Prostate gland (tissue), 2 donors: ENCODE measurements at regions not wholly inside any gene's neighbourhood (a gene's known extent, or its start where the extent isn't known, plus 50 kb on each side); places are given as distances from the start of the nearest gene placed in this dataset.

Experiments
- DNase-seq: peaks from one replicate; pipeline ENCODE4 v3.0.0-alpha.2; 2019; ENCODE audit warnings: low spot score
- H3K27ac ChIP-seq, 2 donors: fragments of 200-600 bp; sonication (generic); 2 replicates each; pipeline ENCODE4 v1.5.1; 2017 to 2019
- H3K27me3 ChIP-seq: fragments of 200-600 bp; sonication (generic); replicated peaks from 2 replicates; pipeline ENCODE4 v1.5.1; 2019; ENCODE audit not compliant: insufficient read depth
- H3K36me3 ChIP-seq, 2 donors: fragments of 200-600 bp; sonication (generic); 1 replicate in 1 of 2; 2 replicates in 1 of 2; pipeline versions ENCODE4 v1.5.1 to v1.8.1; 2017 to 2019
- H3K4me1 ChIP-seq: fragments of 200-600 bp; sonication (generic); replicated peaks from 2 replicates; pipeline ENCODE4 v1.5.1; 2019
- H3K4me3 ChIP-seq, 2 donors: fragments of 200-600 bp; sonication (generic); 2 replicates each; pipeline ENCODE4 v1.5.1; 2017 to 2019
- H3K9me3 ChIP-seq: fragments of 200-600 bp; sonication (generic); 2 replicates; pipeline ENCODE4 v1.5.1; 2017
- POLR2A ChIP-seq: fragments of 450-650 bp; IDR thresholded peaks from one replicate; pipeline ENCODE4 v1.6.1; 2016; ENCODE audit warnings: antibody characterized with exemption, mild to moderate bottlenecking
- POLR2AphosphoS5 ChIP-seq: sonication (generic); formaldehyde crosslinking; IDR thresholded peaks from one replicate; pipeline ENCODE4 v1.6.1; 2017; ENCODE audit warnings: antibody characterized with exemption
- WGBS: methylation state at CpG from one replicate; pipeline ENCODE4 v1.1.5; 2018; 5-methylcytosine and 5-hydroxymethylcytosine counted together
- intact Hi-C: fragments of 100-400 bp; cut with DNase I; formaldehyde crosslinking; loops from one replicate; pipeline ENCODE4 v1.14.2; 2022
- TF ChIP-seq, protein P1 (sequence below), 4 experiments: fragments of 200-600 bp in 2 of 4; fragments of 450-650 bp in 2 of 4; sonication (generic) in 2 of 4; IDR thresholded peaks; 1 replicate in 3 of 4; 2 replicates in 1 of 4; pipeline ENCODE4 v1.5.1; 2016 to 2019; ENCODE audit warnings: antibody characterized with exemption in 4 of 4, mild to moderate bottlenecking in 2 of 4, moderate library complexity in 2 of 4

DNA sequence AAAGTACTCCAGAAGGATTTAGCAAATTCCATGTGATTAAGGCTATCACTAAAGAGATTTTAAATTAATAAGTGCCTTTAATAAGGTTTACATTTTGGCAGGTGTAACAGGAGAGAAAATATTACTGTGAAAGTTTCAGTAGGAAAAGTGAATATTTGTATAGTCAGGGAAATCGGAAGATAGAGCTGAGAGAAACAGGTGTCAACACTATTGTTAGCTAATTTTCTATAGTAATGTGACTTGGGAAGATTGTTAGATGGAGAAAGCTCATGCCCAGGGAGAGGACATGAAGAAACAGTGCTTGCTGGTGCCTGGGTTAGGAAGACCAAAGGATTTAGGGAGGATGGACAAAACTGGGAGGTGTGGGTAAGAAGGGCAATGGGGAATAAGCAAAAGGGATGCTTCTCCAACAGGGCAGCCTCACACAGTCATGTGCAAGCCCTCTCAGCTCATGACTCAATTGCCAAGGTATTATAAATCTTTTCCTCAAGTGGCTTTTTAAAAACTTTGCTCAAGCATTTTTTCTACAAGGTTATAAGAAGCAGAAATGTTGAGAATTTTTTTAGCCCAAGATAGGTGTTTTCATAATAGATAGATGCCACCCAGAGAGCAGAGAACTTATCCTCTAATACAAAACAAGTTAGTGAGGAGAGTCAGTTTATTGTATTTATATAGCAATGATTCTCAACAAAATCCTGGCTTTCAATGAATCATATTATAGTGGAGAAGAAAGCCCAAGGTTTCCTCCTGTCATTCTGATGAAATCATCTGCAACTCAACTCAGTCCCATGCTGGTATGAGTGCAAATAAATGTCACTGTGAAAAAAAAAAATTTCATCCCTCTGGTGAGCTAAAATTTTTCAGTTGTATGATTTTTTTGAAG lies 325.2 kb upstream of the NT5E start:
- Histone ChIP-seq H3K36me3 (no peaks in the 10 kb centered on the region), H3K4me3 (no peak overlapping the region), H3K27me3 (no peaks in the 10 kb centered on the region), H3K4me1 (no peaks in the 10 kb centered on the region), H3K9me3 (no peaks in the 10 kb centered on the region), H3K27ac (no peak overlapping the region)
- 78% methylated on average over 1 of the region's 1 CpG for WGBS
- intact Hi-C loops: no loop called here
- DNase-seq: no peak
- TF ChIP-seq POLR2A: no peak
- TF ChIP-seq, protein P1, sequence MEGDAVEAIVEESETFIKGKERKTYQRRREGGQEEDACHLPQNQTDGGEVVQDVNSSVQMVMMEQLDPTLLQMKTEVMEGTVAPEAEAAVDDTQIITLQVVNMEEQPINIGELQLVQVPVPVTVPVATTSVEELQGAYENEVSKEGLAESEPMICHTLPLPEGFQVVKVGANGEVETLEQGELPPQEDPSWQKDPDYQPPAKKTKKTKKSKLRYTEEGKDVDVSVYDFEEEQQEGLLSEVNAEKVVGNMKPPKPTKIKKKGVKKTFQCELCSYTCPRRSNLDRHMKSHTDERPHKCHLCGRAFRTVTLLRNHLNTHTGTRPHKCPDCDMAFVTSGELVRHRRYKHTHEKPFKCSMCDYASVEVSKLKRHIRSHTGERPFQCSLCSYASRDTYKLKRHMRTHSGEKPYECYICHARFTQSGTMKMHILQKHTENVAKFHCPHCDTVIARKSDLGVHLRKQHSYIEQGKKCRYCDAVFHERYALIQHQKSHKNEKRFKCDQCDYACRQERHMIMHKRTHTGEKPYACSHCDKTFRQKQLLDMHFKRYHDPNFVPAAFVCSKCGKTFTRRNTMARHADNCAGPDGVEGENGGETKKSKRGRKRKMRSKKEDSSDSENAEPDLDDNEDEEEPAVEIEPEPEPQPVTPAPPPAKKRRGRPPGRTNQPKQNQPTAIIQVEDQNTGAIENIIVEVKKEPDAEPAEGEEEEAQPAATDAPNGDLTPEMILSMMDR (IDR thresholded peaks at IDR 0.05): no peak
- TF ChIP-seq POLR2AphosphoS5: no peak

DNA sequence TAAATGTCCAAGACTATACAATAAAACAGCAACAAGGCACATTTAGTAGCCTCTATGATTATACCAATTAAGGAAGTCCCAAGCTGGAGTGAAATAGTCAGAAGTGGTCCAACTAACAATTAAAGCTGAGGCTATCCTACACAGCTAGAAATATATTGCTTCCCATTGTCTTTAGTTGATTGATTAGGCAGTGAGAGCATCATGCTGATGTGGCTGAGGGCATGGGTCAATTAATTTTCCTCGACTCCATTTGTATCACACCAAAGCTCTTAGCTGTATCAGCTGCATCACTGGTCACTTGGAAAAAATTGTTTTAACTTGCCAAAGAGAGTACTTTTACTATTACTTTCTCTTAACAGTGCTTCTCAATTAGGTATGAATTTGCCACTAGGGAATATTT lies 328.7 kb upstream of the NT5E start:
- Histone ChIP-seq H3K9me3 (no peaks in the 10 kb centered on the region), H3K4me1 (no peaks in the 10 kb centered on the region), H3K27me3 (no peaks in the 10 kb centered on the region), H3K27ac (no peak overlapping the region), H3K36me3 (no peaks in the 10 kb centered on the region), H3K4me3 (no peak overlapping the region)
- intact Hi-C loops: no loop called here
- DNase-seq: no peak
- TF ChIP-seq POLR2A (no peak), POLR2AphosphoS5 (no peak)
- TF ChIP-seq, protein P1 (IDR thresholded peaks at IDR 0.05): no peak
- 74% methylated on average over 1 of the region's 1 CpG for WGBS

DNA sequence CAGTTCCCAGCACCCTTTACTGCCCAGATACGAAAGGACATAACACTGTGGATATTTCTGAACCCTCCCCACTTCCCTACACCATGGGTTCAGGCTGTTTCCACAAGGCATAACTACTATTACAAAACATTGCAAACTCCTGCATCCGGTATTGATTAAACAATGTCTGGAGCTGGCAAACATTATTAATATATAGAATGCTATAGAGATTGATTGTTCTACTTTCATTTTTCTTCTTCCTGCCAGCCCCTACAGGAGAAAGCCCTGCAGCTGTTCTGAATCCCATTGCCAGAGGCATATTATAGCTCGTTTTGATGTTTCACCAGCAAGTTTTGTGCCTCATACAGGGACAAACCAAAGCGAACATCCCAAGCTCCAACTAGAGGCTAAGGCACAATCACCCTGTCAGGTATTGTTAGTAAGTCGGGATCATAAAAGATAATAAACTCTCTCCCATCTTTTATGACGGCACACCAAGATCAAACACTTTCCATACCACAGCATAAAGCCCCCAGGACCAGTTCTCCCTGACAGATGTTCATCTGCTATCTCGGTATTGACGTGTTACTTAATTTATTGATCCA lies 331.1 kb upstream of the NT5E start:
- intact Hi-C loops: no loop called here
- 55% methylated on average over 8 of the region's 8 CpGs for WGBS
- no peaks in the 10 kb centered on the region for H3K9me3 ChIP-seq
- H3K27ac ChIP-seq: no peak overlapping the region
- TF ChIP-seq, protein P1 (IDR thresholded peaks at IDR 0.05): no peak
- no peak for TF ChIP-seq POLR2AphosphoS5
- TF ChIP-seq POLR2A: no peak
- no peak overlapping the region for H3K4me3 ChIP-seq
- H3K4me1 ChIP-seq: no peaks in the 10 kb centered on the region
- no peaks in the 10 kb centered on the region for H3K27me3 ChIP-seq
- no peaks in the 10 kb centered on the region for H3K36me3 ChIP-seq
- DNase-seq: no peak

GRCh38 chr6:85118233-85118632 lies 331.6 kb upstream of the NT5E start:
- no peaks in the 10 kb centered on the region for H3K27me3 ChIP-seq
- H3K4me3 ChIP-seq: no peak overlapping the region
- no peaks in the 10 kb centered on the region for H3K36me3 ChIP-seq
- intact Hi-C loops: no loop called here
- no peak overlapping the region for H3K27ac ChIP-seq
- no peak for DNase-seq
- H3K4me1 ChIP-seq: no peaks in the 10 kb centered on the region
- 69% methylated on average over 5 of the region's 5 CpGs for WGBS
- no peaks in the 10 kb centered on the region for H3K9me3 ChIP-seq
- TF ChIP-seq POLR2AphosphoS5 (no peak), POLR2A (no peak)
- TF ChIP-seq, protein P1 (IDR thresholded peaks at IDR 0.05): no peak

DNA sequence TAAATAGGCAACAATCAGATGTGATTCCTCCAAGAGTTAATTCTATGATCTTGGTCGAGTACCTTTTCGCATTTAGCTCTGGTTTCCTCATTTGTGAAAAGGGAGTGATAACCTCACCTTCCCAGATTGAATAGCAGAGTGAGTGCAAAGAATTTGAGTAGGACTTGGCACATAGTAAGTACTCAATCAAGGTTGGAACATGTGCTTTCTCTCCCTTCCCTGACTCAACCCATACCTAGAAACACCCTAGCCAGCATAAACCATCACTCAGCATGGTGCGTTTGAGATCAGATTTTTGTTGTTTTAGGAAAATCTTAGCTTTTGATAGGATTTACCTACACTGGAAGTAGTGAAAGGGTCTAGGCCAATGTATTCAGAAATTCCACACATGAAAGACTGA lies 333.4 kb upstream of the NT5E start:
- WGBS: 86% methylated on average over 3 of the region's 3 CpGs
- Histone ChIP-seq H3K36me3 (no peaks in the 10 kb centered on the region), H3K9me3 (no peaks in the 10 kb centered on the region), H3K27ac (no peak overlapping the region), H3K27me3 (no peaks in the 10 kb centered on the region), H3K4me3 (no peak overlapping the region), H3K4me1 (no peaks in the 10 kb centered on the region)
- intact Hi-C loops: no loop called here
- DNase-seq: no peak
- TF ChIP-seq POLR2AphosphoS5 (no peak), POLR2A (no peak)
- TF ChIP-seq, protein P1 (IDR thresholded peaks at IDR 0.05): no peak
